Mesendoderm (in vitro differentiated cells): ENCODE measurements at regions not wholly inside any gene's neighbourhood (a gene's known extent, or its start where the extent isn't known, plus 50 kb on each side); places are given as distances from the start of the nearest gene placed in this dataset.

Experiments
- DNase-seq: peaks from one replicate; pipeline ENCODE4 v3.0.0; 2013
- H2AK5ac ChIP-seq: 2 replicates; pipeline ENCODE4 v1.6.1; 2013; ENCODE audit warnings: low read length, inconsistent platforms
- H2BK120ac ChIP-seq: 2 replicates; pipeline ENCODE4 v1.6.1; 2013; ENCODE audit warnings: low read depth, mild to moderate bottlenecking, low read length, moderate library complexity, mixed read lengths
- H2BK15ac ChIP-seq: replicated peaks from 2 replicates; pipeline ENCODE4 v1.6.1; 2013; ENCODE audit warnings: low read depth, mild to moderate bottlenecking, moderate library complexity
- H2BK5ac ChIP-seq: 2 replicates; pipeline ENCODE4 v1.6.1; 2013; ENCODE audit warnings: low read length, inconsistent platforms
- H3K18ac ChIP-seq: 2 replicates; pipeline ENCODE4 v1.6.1; 2013; ENCODE audit warnings: mild to moderate bottlenecking, low read length, mixed read lengths
- H3K23ac ChIP-seq: one replicate; pipeline ENCODE4 v1.6.1; 2013; ENCODE audit warnings: low read length
- H3K27ac ChIP-seq: 2 replicates; pipeline ENCODE4 v1.5.1; 2013; ENCODE audit warnings: low read depth, mild to moderate bottlenecking, inconsistent platforms, low read length, moderate library complexity
- H3K27me3 ChIP-seq: 2 replicates; pipeline ENCODE4 v1.6.1; 2013; ENCODE audit warnings: low read length, control low read depth, mild to moderate bottlenecking, inconsistent platforms; ENCODE audit not compliant: insufficient read depth, poor library complexity
- H3K36me3 ChIP-seq: 2 replicates; pipeline ENCODE4 v1.6.1; 2013; ENCODE audit warnings: low read length, inconsistent platforms; ENCODE audit not compliant: control insufficient read depth, insufficient read depth
- H3K4ac ChIP-seq: one replicate; pipeline ENCODE4 v1.6.1; 2013; ENCODE audit warnings: low read depth, mild to moderate bottlenecking, low read length, moderate library complexity
- H3K4me1 ChIP-seq: 2 replicates; pipeline ENCODE4 v1.6.1; 2013; ENCODE audit warnings: low read depth, low read length, inconsistent platforms; ENCODE audit not compliant: control insufficient read depth
- H3K4me2 ChIP-seq: 2 replicates; pipeline ENCODE4 v1.6.1; 2013; ENCODE audit warnings: low read length
- H3K4me3 ChIP-seq: 2 replicates; pipeline ENCODE4 v1.5.1; 2013; ENCODE audit warnings: mild to moderate bottlenecking, low read length
- H3K56ac ChIP-seq: one replicate; pipeline ENCODE4 v1.6.1; 2013; ENCODE audit warnings: low read length
- H3K79me1 ChIP-seq: 2 replicates; pipeline ENCODE4 v1.6.1; 2013; ENCODE audit warnings: low read length, inconsistent platforms
- H3K79me2 ChIP-seq: 2 replicates; pipeline ENCODE4 v1.6.1; 2013; ENCODE audit warnings: mild to moderate bottlenecking, low read length; ENCODE audit not compliant: control insufficient read depth, insufficient read depth
- H3K9ac ChIP-seq: 2 replicates; pipeline ENCODE4 v1.6.1; 2013; ENCODE audit warnings: low read length, inconsistent platforms
- H4K5ac ChIP-seq: one replicate; pipeline ENCODE4 v1.6.1; 2013; ENCODE audit warnings: low read length
- H4K8ac ChIP-seq: one replicate; pipeline ENCODE4 v1.6.1; 2013; ENCODE audit warnings: low read depth, mild to moderate bottlenecking, control low read depth, low read length, moderate library complexity
- WGBS: extraction: QIAGEN DNeasy Blood & Tissue Kit; methylation state at CpG from one replicate; pipeline ENCODE4 v1.1.7; 2013; ENCODE audit warnings: low lambda C conversion rate, missing lambda C conversion rate; ENCODE audit not compliant: insufficient coverage; ENCODE audit errors: extremely low coverage; 5-methylcytosine and 5-hydroxymethylcytosine counted together

- Histone ChIP-seq H2BK15ac (no peak overlapping the region), H3K23ac (no peak overlapping the region), H2AK5ac (no peak overlapping the region), H2BK5ac (no peak overlapping the region), H3K27ac (no peak overlapping the region), H3K9ac (no peak overlapping the region), H3K18ac (no peak overlapping the region), H3K4me1 (no peaks in the 10 kb centered on the region), H3K56ac (no peak overlapping the region), H4K8ac (no peak overlapping the region), H3K36me3 (no peaks in the 10 kb centered on the region), H3K4me2 (no peak overlapping the region), H3K79me1 (no peaks in the 10 kb centered on the region), H3K79me2 (no peaks in the 10 kb centered on the region), H4K5ac (no peak overlapping the region), H3K4ac (no peak overlapping the region), H3K27me3 (no peaks in the 10 kb centered on the region), H3K4me3 (no peak overlapping the region), H2BK120ac (no peak overlapping the region)
- no CpG with 5 or more reads among the region's 9 CpGs for WGBS
- DNase-seq: no peak
Measured at GRCh38 chr12:65647074-65647473, 177.2 kb upstream of the HMGA2 start.

GRCh38 chr12:65648461-65648860 is 175.8 kb upstream of the HMGA2 start:
- DNase-seq: no peak
- Histone ChIP-seq H3K79me2 (no peaks in the 10 kb centered on the region), H3K56ac (no peak overlapping the region), H3K4me1 (no peaks in the 10 kb centered on the region), H3K27ac (no peak overlapping the region), H4K5ac (no peak overlapping the region), H3K36me3 (no peaks in the 10 kb centered on the region), H4K8ac (no peak overlapping the region), H2AK5ac (no peak overlapping the region), H2BK120ac (no peak overlapping the region), H3K4ac (no peak overlapping the region), H2BK15ac (no peak overlapping the region), H3K23ac (no peak overlapping the region), H2BK5ac (no peak overlapping the region), H3K4me3 (no peak overlapping the region), H3K27me3 (no peaks in the 10 kb centered on the region), H3K18ac (no peak overlapping the region), H3K9ac (no peak overlapping the region), H3K4me2 (no peak overlapping the region), H3K79me1 (no peaks in the 10 kb centered on the region)
- WGBS: no CpG with 5 or more reads among the region's 2 CpGs

- Histone ChIP-seq H2BK120ac (no peak overlapping the region), H3K23ac (peak overlapping the region; percentile 26), H3K79me1 (no peaks in the 10 kb centered on the region), H4K5ac (no peak overlapping the region), H3K36me3 (no peaks in the 10 kb centered on the region), H3K79me2 (no peaks in the 10 kb centered on the region), H2BK15ac (no peak overlapping the region), H3K27ac (no peak overlapping the region), H4K8ac (no peak overlapping the region), H3K9ac (no peak overlapping the region), H3K18ac (no peak overlapping the region), H3K4me1 (no peaks in the 10 kb centered on the region), H3K4ac (no peak overlapping the region), H2AK5ac (no peak overlapping the region), H3K4me3 (no peak overlapping the region), H3K56ac (no peak overlapping the region), H3K4me2 (no peak overlapping the region), H3K27me3 (no peaks in the 10 kb centered on the region), H2BK5ac (no peak overlapping the region)
- no CpG with 5 or more reads among the region's 3 CpGs for WGBS
- DNase-seq: no peak
Measured at GRCh38 chr12:65649126-65649525, 175.2 kb upstream of the HMGA2 start.

GRCh38 chr12:65651060-65651459 is 173.2 kb upstream of the HMGA2 start:
- no CpG with 5 or more reads among the region's 3 CpGs for WGBS
- Histone ChIP-seq H3K56ac (no peak overlapping the region), H3K4me1 (no peaks in the 10 kb centered on the region), H4K5ac (no peak overlapping the region), H3K9ac (no peak overlapping the region), H2BK15ac (no peak overlapping the region), H3K79me1 (no peaks in the 10 kb centered on the region), H3K4me2 (no peak overlapping the region), H2AK5ac (no peak overlapping the region), H3K79me2 (no peaks in the 10 kb centered on the region), H3K27ac (no peak overlapping the region), H3K27me3 (no peaks in the 10 kb centered on the region), H3K36me3 (no peaks in the 10 kb centered on the region), H3K18ac (no peak overlapping the region), H3K23ac (no peak overlapping the region), H2BK120ac (no peak overlapping the region), H2BK5ac (no peak overlapping the region), H3K4ac (no peak overlapping the region), H3K4me3 (no peak overlapping the region), H4K8ac (no peak overlapping the region)
- no peak for DNase-seq

- H3K18ac ChIP-seq: no peak overlapping the region
- H3K4me3 ChIP-seq: no peak overlapping the region
- no peak overlapping the region for H2BK120ac ChIP-seq
- no peaks in the 10 kb centered on the region for H3K27me3 ChIP-seq
- H2AK5ac ChIP-seq: no peak overlapping the region
- no peak overlapping the region for H4K8ac ChIP-seq
- WGBS: no CpG with 5 or more reads among the region's 2 CpGs
- no peak overlapping the region for H3K4me2 ChIP-seq
- no peak overlapping the region for H3K56ac ChIP-seq
- no peaks in the 10 kb centered on the region for H3K36me3 ChIP-seq
- H3K4me1 ChIP-seq: no peaks in the 10 kb centered on the region
- H2BK5ac ChIP-seq: no peak overlapping the region
- H3K79me2 ChIP-seq: no peaks in the 10 kb centered on the region
- no peak overlapping the region for H3K23ac ChIP-seq
- no peaks in the 10 kb centered on the region for H3K79me1 ChIP-seq
- no peak overlapping the region for H3K9ac ChIP-seq
- DNase-seq: no peak
- no peak overlapping the region for H4K5ac ChIP-seq
- no peak overlapping the region for H3K4ac ChIP-seq
- H3K27ac ChIP-seq: no peak overlapping the region
- H2BK15ac ChIP-seq: no peak overlapping the region
Measured at GRCh38 chr12:65653321-65653720, 171.0 kb upstream of the HMGA2 start.

- H3K27ac ChIP-seq: no peak overlapping the region
- no peak overlapping the region for H3K4ac ChIP-seq
- no peak overlapping the region for H2BK5ac ChIP-seq
- H3K18ac ChIP-seq: peak overlapping the region; percentile 8
- no peak overlapping the region for H3K4me3 ChIP-seq
- H4K5ac ChIP-seq: no peak overlapping the region
- 100% methylated on average over 3 of the region's 8 CpGs for WGBS
- DNase-seq: no peak
- no peaks in the 10 kb centered on the region for H3K4me1 ChIP-seq
- no peak overlapping the region for H2AK5ac ChIP-seq
- no peak overlapping the region for H3K4me2 ChIP-seq
- H3K79me1 ChIP-seq: no peaks in the 10 kb centered on the region
- no peak overlapping the region for H4K8ac ChIP-seq
- H2BK15ac ChIP-seq: no peak overlapping the region
- no peak overlapping the region for H3K9ac ChIP-seq
- H3K36me3 ChIP-seq: no peaks in the 10 kb centered on the region
- H3K27me3 ChIP-seq: no peaks in the 10 kb centered on the region
- no peaks in the 10 kb centered on the region for H3K79me2 ChIP-seq
- no peak overlapping the region for H3K23ac ChIP-seq
- no peak overlapping the region for H2BK120ac ChIP-seq
- H3K56ac ChIP-seq: no peak overlapping the region
Measured at GRCh38 chr12:65653946-65654629, 170.2 kb upstream of the HMGA2 start.
